ENCODE measurements at regions not wholly inside any gene's neighbourhood (a gene's known extent, or its start where the extent isn't known, plus 50 kb on each side); places are given as distances from the start of the nearest gene placed in this dataset.

- Histone ChIP-seq H3K27ac (ENCODE audit: low read depth in 1 of 2, low read length in 2 of 2) (no peak overlapping the region), H3K27me3 (ENCODE audit: control insufficient read depth in 4 of 4, insufficient read depth in 4 of 4, low read length in 3 of 4) (no peaks in the 10 kb centered on the region), H3K4me1 (ENCODE audit: control insufficient read depth in 4 of 4, insufficient read depth in 4 of 4, low read length in 3 of 4) (no peaks in the 10 kb centered on the region), H3K9me3 (ENCODE audit: control insufficient read depth in 4 of 4, low read length in 3 of 4) (no peaks in the 10 kb centered on the region), H3K4me3 (ENCODE audit: low read depth in 1 of 3, low read length in 3 of 3) (no peak overlapping the region), H3K36me3 (ENCODE audit: control insufficient read depth in 4 of 4, insufficient read depth in 3 of 4, low read depth in 1 of 4, low read length in 3 of 4) (no peaks in the 10 kb centered on the region), H3K9ac (ENCODE audit: low read depth in 1 of 2, low read length in 2 of 2) (no peak overlapping the region)
- TF ChIP-seq NR2F2 (IDR thresholded peaks at IDR 0.05) = no peak
- no peak for TF ChIP-seq MAX (IDR thresholded peaks at IDR 0.05)
- TF ChIP-seq ATF3 (IDR thresholded peaks at IDR 0.05) = no peak
- no peak for TF ChIP-seq GABPA (IDR thresholded peaks at IDR 0.05 in 1 of 2, conservative IDR thresholded peaks at IDR 0.05 in 1 of 2)
- TF ChIP-seq YY1 (IDR thresholded peaks at IDR 0.05) = no peak
- no peak for TF ChIP-seq FOXA2 (IDR thresholded peaks at IDR 0.05)
- no peak for DNase-seq (ENCODE audit: low spot score)
- WGBS = 79% methylated on average over 1 of the region's 1 CpG
These were observed 268.5 kb upstream of the PPFIA2 start for GRCh38 chr12:82027612-82028011.

- Histone ChIP-seq H3K9me3 (ENCODE audit: control insufficient read depth in 4 of 4, low read length in 3 of 4) (no peaks in the 10 kb centered on the region), H3K9ac (ENCODE audit: low read depth in 1 of 2, low read length in 2 of 2) (no peak overlapping the region), H3K36me3 (ENCODE audit: control insufficient read depth in 4 of 4, insufficient read depth in 3 of 4, low read depth in 1 of 4, low read length in 3 of 4) (no peaks in the 10 kb centered on the region), H3K4me3 (ENCODE audit: low read depth in 1 of 3, low read length in 3 of 3) (no peak overlapping the region), H3K27ac (ENCODE audit: low read depth in 1 of 2, low read length in 2 of 2) (no peak overlapping the region), H3K27me3 (ENCODE audit: control insufficient read depth in 4 of 4, insufficient read depth in 4 of 4, low read length in 3 of 4) (no peaks in the 10 kb centered on the region), H3K4me1 (ENCODE audit: control insufficient read depth in 4 of 4, insufficient read depth in 4 of 4, low read length in 3 of 4) (no peaks in the 10 kb centered on the region)
- WGBS = 78% methylated on average over 7 of the region's 7 CpGs
- no peak for DNase-seq (ENCODE audit: low spot score)
- TF ChIP-seq NR2F2 (IDR thresholded peaks at IDR 0.05) (no peak), TAF1 (conservative IDR thresholded peaks at IDR 0.05) (no peak), RXRA (IDR thresholded peaks at IDR 0.05) (no peak), FOXA2 (IDR thresholded peaks at IDR 0.05) (no peak), YY1 (IDR thresholded peaks at IDR 0.05) (no peak), REST (IDR thresholded peaks at IDR 0.05) (no peak), JUND (IDR thresholded peaks at IDR 0.05) (no peak), ATF3 (IDR thresholded peaks at IDR 0.05) (no peak), HNF4G (IDR thresholded peaks at IDR 0.05) (no peak), CTCF (IDR thresholded peaks at IDR 0.05; ENCODE audit: low read depth, low read length, missing input control) (no peak), GABPA (IDR thresholded peaks at IDR 0.05 in 1 of 2, conservative IDR thresholded peaks at IDR 0.05 in 1 of 2) (no peak), ZBTB33 (IDR thresholded peaks at IDR 0.05) (no peak), MAX (IDR thresholded peaks at IDR 0.05) (no peak), EGR1 (IDR thresholded peaks at IDR 0.05; ENCODE audit: low read depth in 2 of 2) (no peak)
These were observed 266.3 kb upstream of the PPFIA2 start for GRCh38 chr12:82025462-82025861.
